K562 (cell line): ENCODE measurements at regions not wholly inside any gene's neighbourhood (a gene's known extent, or its start where the extent isn't known, plus 50 kb on each side); places are given as distances from the start of the nearest gene placed in this dataset.

Experiments used
- ATAC-seq: fragments of 200-7000 bp; cut with Tn5 transposase; 3 replicates; pipeline ENCODE4 v1.9.1; 2020; ENCODE audit warnings: moderate library complexity
- BruUV-seq: library from RNA; stranded (reverse); fragments of 400-500 nt; replicated peaks from 2 replicates; lab custom pipeline; 2021; lab: Mats Ljungman, UMichigan
- CTCF ChIA-PET: fragments of 300-600 bp; formaldehyde crosslinking; extraction: SDS; loops from one replicate; lab custom pipeline; 2021; ENCODE audit warnings: low intra/inter-chr PET ratio; lab: Yijun Ruan, JAX
- POLR2A ChIA-PET: fragments of 300-600, 350-650 bp; sonication (Branson Sonifier 250); formaldehyde crosslinking; extraction: SDS; loops from one replicate; lab custom pipeline; 2021; ENCODE audit warnings: antibody characterized with exemption, inconsistent platforms; lab: Yijun Ruan, JAX
- DNase-seq, 4 experiments: peaks; one replicate each; pipeline versions ENCODE4 v3.0.0 to v3.0.0-alpha.2; 2011 to 2018; ENCODE audit warnings: low spot score in 3 of 4, mixed read lengths in 3 of 4; ENCODE audit errors: extremely low read depth in 1 of 4
- FAIRE-seq: peaks from 2 replicates; lab custom pipeline; 2011; peaks lifted over from hg19 to GRCh38; lab: Jason Lieb, UNC
- H2AFZ ChIP-seq: 2 replicates; pipeline ENCODE4 v1.6.0; 2011; ENCODE audit warnings: low read depth, low read length, control low read depth, inconsistent platforms
- H3K27ac ChIP-seq: fragments of 200-600 bp; 3 replicates; pipeline ENCODE4 v1.8.0; 2011; ENCODE audit warnings: low read depth, mild to moderate bottlenecking, control low read depth, inconsistent platforms, low read length, moderate library complexity, mixed read lengths; ENCODE audit errors: extremely low read depth
- H3K27me3 ChIP-seq, 2 experiments: fragments of 300-600 bp in 1 of 2; 2 replicates in 1 of 2; 3 replicates in 1 of 2; pipeline versions ENCODE4 v1.6.0 to v1.8.0; 2011; ENCODE audit warnings: inconsistent platforms in 2 of 2, low read length in 2 of 2, mild to moderate bottlenecking in 1 of 2, mixed read lengths in 1 of 2, moderate library complexity in 1 of 2; ENCODE audit not compliant: control insufficient read depth in 2 of 2, insufficient read depth in 2 of 2
- H3K36me3 ChIP-seq: fragments of 300-600 bp; 3 replicates; pipeline ENCODE4 v1.8.0; 2011; ENCODE audit warnings: mild to moderate bottlenecking, low read length, inconsistent platforms; ENCODE audit not compliant: control insufficient read depth, insufficient read depth
- H3K4me1 ChIP-seq, 2 experiments: fragments of 200-600 bp in 1 of 2; replicated peaks in 1 of 2; 2 replicates in 1 of 2; 3 replicates in 1 of 2; pipeline versions ENCODE4 v1.5.1 to v1.8.0; 2011; ENCODE audit warnings: inconsistent platforms in 2 of 2, low read length in 2 of 2, mild to moderate bottlenecking in 1 of 2, mixed read lengths in 1 of 2, moderate library complexity in 1 of 2; ENCODE audit not compliant: control insufficient read depth in 2 of 2, insufficient read depth in 2 of 2
- H3K4me2 ChIP-seq: 2 replicates; pipeline ENCODE4 v1.6.1; 2011; ENCODE audit warnings: low read length, control low read depth, inconsistent platforms, mixed read lengths; ENCODE audit not compliant: insufficient read depth
- H3K4me3 ChIP-seq: fragments of 200-600 bp; sonication (generic), shearing (Covaris generic); 2 replicates; pipeline ENCODE4 v1.5.1; 2016; ENCODE audit warnings: control low read depth, inconsistent platforms
- H3K79me2 ChIP-seq: fragments of 200-600 bp; 3 replicates; pipeline ENCODE4 v1.8.0; 2011; ENCODE audit warnings: low read length, inconsistent platforms; ENCODE audit not compliant: control insufficient read depth, insufficient read depth
- H3K9ac ChIP-seq, 2 experiments: 2 replicates each; pipeline versions ENCODE4 v1.6.0 to v1.6.1; 2011; ENCODE audit warnings: low read depth in 2 of 2, low read length in 2 of 2, control low read depth in 1 of 2, inconsistent platforms in 1 of 2, mild to moderate bottlenecking in 1 of 2, mixed read lengths in 1 of 2; ENCODE audit not compliant: insufficient read depth in 1 of 2
- H3K9me1 ChIP-seq: one replicate; pipeline ENCODE4 v1.6.0; 2011; ENCODE audit warnings: inconsistent platforms, mild to moderate bottlenecking, low read length, moderate library complexity; ENCODE audit not compliant: control insufficient read depth, insufficient read depth
- H3K9me3 ChIP-seq: replicated peaks from 2 replicates; pipeline ENCODE4 v1.5.1; 2011; ENCODE audit warnings: low read depth, low read length, inconsistent platforms; ENCODE audit not compliant: control insufficient read depth, insufficient read depth
- H4K20me1 ChIP-seq: replicated peaks from 2 replicates; pipeline ENCODE4 v1.6.1; 2011; ENCODE audit warnings: low read length, inconsistent platforms, mixed read lengths; ENCODE audit not compliant: control insufficient read depth, insufficient read depth
- ATF4 ChIP-seq: fragments of 450-650 bp; formaldehyde crosslinking; IDR thresholded peaks from 2 replicates; pipeline ENCODE4 v1.4.0; 2022; ENCODE audit warnings: mild to moderate bottlenecking, moderate library complexity
- BDP1 ChIP-seq: IDR thresholded peaks from 3 replicates; pipeline ENCODE4 v1.6.1; 2011; ENCODE audit not compliant: insufficient read length, insufficient read depth
- BRCA1 ChIP-seq, 2 experiments: fragments of 450-650 bp in 1 of 2; sonication (generic) in 1 of 2; formaldehyde crosslinking in 1 of 2; IDR thresholded peaks; 2 replicates each; pipeline versions ENCODE4 v1.5.0 to v1.6.1; 2017 to 2020; ENCODE audit warnings: mild to moderate bottlenecking in 1 of 2, missing genetic modification reagents in 1 of 2
- BRD9 ChIP-seq: fragments of 450-650 bp; IDR thresholded peaks from 2 replicates; pipeline ENCODE4 v1.6.1; 2018; ENCODE audit warnings: low read depth; ENCODE audit not compliant: partially characterized antibody
- CBX3 ChIP-seq, 2 experiments: IDR thresholded peaks; 1 replicate in 1 of 2; 2 replicates in 1 of 2; pipeline ENCODE4 v1.6.1; 2012; ENCODE audit warnings: inconsistent platforms in 2 of 2, low read length in 2 of 2, borderline replicate concordance in 1 of 2, control low read depth in 1 of 2
- PML ChIP-seq: IDR thresholded peaks from 2 replicates; pipeline ENCODE4 v1.6.1; 2012; ENCODE audit warnings: low read length, inconsistent platforms
- POLR2AphosphoS5 ChIP-seq: IDR thresholded peaks from 2 replicates; pipeline ENCODE4 v1.6.1; 2011; ENCODE audit warnings: mild to moderate bottlenecking, low read depth, low read length, moderate library complexity; ENCODE audit not compliant: control insufficient read depth, insufficient read depth
- ZBTB40 ChIP-seq, 2 experiments: fragments of 450-650 bp in 1 of 2; sonication (generic) in 1 of 2; formaldehyde crosslinking in 1 of 2; IDR thresholded peaks; 2 replicates each; pipeline versions ENCODE4 v1.7.1 to v1.9.0; 2016 to 2022; ENCODE audit warnings: inconsistent platforms in 1 of 2, mild to moderate bottlenecking in 1 of 2, missing genetic modification reagents in 1 of 2
- ZNF24 ChIP-seq: fragments of 450-650 bp; IDR thresholded peaks from 2 replicates; pipeline ENCODE4 v1.6.1; 2016
- WGBS: fragments of 100-300 bp; shearing (Covaris generic); methylation state at CpG from one replicate; pipeline ENCODE4 v1.1.6; 2016; ENCODE audit warnings: low coverage, mixed read lengths; ENCODE audit not compliant: insufficient coverage; ENCODE audit errors: missing lambda C conversion rate; 5-methylcytosine and 5-hydroxymethylcytosine counted together
- in situ Hi-C: fragments of 300-500 bp; cut with MboI; formaldehyde crosslinking; loops from 4 replicates; pipeline ENCODE4 v1.15.0; 2018; ENCODE audit warnings: inconsistent platforms, mixed read lengths
- intact Hi-C: fragments of 100-400 bp; cut with micrococcal nuclease; formaldehyde crosslinking; loops from 2 replicates; pipeline ENCODE4 v1.14.2; 2022

GRCh38 chr3:152211655-152212054, 57.1 kb upstream of the MBNL1 start:
- peaks cover 0 to 6% of the 10 kb centered on the region in 2 experiments; a peak in 2 of 5 replicates for H3K4me1 ChIP-seq
- no peak overlapping the region for H3K4me2 ChIP-seq
- TF ChIP-seq POLR2AphosphoS5 (no peak), PML (no peak), BRCA1 (IDR thresholded peaks at IDR 0.05) (no peak), BRCA1 (CRISPR knock-in tag; IDR thresholded peaks at IDR 0.05) (no peak), BRD9 (no peak), CBX3 (IDR thresholded peaks at IDR 0.05; ENCODE audit: borderline replicate concordance in 1 of 2, low read length in 2 of 2) (no peak), BDP1 (no peak), ZNF24 (no peak), ZBTB40 (IDR thresholded peaks at IDR 0.05) (no peak), ZBTB40 (CRISPR knock-in tag; IDR thresholded peaks at IDR 0.05) (no peak), ATF4 (CRISPR knock-in tag) (no peak)
- TF ChIP-seq, all 486 proteins: peak for 0
- H3K79me2 ChIP-seq, result no peaks in the 10 kb centered on the region
- H4K20me1 ChIP-seq, result no peaks in the 10 kb centered on the region
- no peak for FAIRE-seq
- H3K9me1 ChIP-seq, result no peaks in the 10 kb centered on the region
- no peaks in the 10 kb centered on the region for H3K9me3 ChIP-seq
- no peak for ATAC-seq
- H3K27me3 ChIP-seq, result no peaks in the 10 kb centered on the region
- POLR2A ChIA-PET, result no interaction called here
- no peak overlapping the region for H3K4me3 ChIP-seq
- H3K36me3 ChIP-seq, result no peaks in the 10 kb centered on the region
- DNase-seq, result no peak
- no TSS peak for BruUV-seq
- H3K27ac ChIP-seq, result no peak overlapping the region
- intact Hi-C loops (no loop called here), in situ Hi-C loops (no loop called here)
- no peak overlapping the region for H3K9ac ChIP-seq
- CTCF ChIA-PET, result interaction anchor here (1.0 kb wide), 1 partner anchor 11 kb away, joined by 3 read pairs; no protein-coding TSS in a partner anchor
- WGBS, result 62% methylated on average over 1 of the region's 1 CpG
- H2AFZ ChIP-seq, result no peak overlapping the region
